Kidney capillary endothelial cell (primary cell): ENCODE measurements at regions not wholly inside any gene's neighbourhood (a gene's known extent, or its start where the extent isn't known, plus 50 kb on each side); places are given as distances from the start of the nearest gene placed in this dataset.
A peak's percentile ranks its signal among the peaks of the same experiment; 100 is the strongest.

Experiments
- DNase-seq: peaks from one replicate; pipeline ENCODE4 v3.0.0-alpha.2; 2018; ENCODE audit warnings: low spot score

GRCh38 chr16:85391769-85392583 lies 221.1 kb upstream of the GSE1 start:
- no peak for DNase-seq

GRCh38 chr16:85392756-85393673 lies 220.1 kb upstream of the GSE1 start:
- no peak for DNase-seq

- peak; percentile 46 for DNase-seq
Observed at GRCh38 chr16:85393674-85394451, 219.3 kb upstream of the GSE1 start.

- no peak for DNase-seq
Observed at GRCh38 chr16:85394456-85395206, 218.5 kb upstream of the GSE1 start.

DNA sequence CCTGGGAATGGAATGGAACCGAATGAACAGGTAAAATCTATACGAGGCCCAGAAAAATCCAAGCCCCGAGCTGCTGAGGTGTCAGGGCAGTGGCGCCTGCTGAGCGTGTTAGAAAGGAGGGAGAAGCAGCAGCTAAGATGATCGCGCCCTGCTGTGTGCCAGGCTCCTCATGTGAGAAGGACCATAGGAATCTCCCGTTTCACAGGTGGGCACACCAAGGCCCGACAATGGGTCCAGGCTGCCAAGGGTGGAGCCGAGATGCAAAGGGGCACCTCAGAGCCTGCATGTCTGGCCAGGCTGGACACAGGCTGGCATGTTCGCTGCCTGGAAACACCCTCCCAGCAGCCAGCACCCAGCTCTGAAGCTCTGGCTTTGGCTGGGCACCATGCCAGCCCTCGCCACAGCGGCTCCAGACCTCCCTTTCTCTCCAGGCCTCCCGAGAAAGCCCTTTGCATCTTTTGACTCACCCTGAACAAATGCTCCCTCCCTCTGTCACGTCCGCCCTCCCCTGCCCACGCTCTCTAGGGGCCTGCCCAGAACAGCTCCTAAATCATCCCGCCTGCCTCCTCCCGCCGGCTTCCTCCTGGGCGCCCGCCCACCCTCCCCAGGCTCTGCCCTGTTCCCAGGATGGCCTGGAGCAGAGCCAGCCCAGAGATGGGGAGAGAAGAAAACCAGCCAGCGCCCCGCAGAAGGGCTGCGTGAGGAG lies 217.8 kb upstream of the GSE1 start:
- peak; percentile 92 for DNase-seq

DNA sequence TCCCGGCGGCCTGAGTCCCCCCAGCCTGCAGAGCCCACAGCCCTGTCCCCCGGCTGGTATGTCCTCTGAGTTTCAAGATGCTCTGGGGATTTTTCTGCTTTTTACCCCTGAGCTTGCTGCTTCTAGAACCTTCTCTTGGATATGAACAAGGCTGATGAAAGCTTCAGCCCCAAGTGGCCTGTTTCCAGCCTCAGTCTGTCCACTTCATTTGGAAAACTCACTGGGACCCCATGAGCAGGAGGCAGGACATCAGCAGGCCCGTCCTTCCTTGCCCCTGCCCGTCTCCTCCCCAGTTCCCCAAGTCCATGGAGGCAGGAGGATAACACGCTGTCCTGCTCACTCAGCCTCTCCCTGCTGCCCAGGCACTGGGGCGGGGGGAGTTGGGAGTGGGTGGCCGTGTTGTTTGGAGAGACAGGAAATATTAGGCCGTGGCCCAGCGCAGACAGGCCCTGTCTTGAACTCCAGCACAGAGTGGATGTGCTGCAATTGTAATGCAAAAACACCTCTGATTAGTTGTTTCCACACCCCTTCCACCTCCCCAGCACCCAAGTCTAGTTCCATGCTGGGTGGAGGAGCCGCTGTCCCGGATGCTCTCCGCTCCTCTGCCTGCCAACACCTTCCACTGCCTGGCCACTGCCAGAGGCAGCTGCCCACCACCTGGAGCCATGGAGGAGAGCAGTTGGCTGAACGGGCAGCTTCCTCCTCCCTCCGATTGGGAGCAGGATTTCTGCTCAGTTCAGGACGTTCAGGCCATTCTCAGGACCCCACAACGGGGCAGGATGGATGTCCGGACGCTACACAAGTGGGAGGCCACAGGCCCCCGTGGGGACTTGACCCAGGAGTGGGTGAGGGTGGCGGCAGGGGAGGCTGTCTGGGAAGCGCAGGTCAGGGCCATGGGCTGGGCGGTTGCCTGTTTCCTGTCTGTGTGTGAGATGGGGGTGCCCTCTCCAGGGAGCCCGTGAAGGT lies 216.9 kb upstream of the GSE1 start:
- peak; percentile 16 for DNase-seq

DNA sequence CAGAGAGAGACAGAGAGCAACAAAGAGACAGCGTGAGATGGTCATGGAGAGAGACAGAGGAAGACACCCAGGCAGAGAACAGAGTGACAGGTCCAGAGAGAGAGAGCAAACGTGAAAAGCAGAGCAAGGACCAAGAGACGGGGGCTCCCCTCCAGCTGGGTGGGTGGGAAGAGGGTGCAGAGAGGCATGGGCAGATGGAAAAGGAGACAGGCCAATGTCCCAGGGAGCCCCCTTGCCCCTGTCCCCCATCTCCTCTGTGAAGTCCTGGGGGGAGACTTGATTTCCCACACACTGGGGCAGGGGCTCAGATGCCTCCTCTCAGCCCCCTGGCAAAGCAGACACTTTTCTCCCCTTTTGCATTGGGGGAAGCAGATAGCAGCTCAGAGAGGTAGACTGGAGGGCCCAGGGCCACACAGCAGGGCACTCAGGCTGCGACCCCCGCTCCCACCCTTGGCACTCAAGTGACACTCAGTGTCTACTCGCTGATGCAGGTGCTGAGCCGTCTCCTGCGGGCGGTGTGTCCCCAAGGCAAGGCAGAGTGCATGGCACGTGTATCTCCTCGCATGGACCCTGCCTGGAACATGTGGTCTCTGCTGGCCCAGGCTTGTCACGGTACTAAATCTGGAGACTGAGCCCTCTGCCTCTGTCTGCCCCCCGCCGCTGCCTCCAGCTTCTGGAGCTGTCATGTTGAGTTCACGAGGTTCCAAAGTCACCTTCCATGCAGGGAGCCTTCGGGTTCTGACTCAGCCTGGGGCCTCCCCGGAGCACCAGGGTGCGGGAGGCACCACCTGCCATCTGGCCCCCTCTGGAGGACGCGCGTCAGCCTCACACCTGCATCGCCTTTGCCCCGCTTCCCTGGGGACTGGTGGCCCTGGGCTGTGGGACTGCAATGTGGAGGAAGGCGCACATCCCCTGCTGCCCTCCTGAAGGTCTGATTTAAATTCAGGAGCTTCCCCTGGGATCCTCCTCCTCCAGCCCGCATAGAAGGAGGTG lies 215.9 kb upstream of the GSE1 start:
- DNase-seq = no peak

GRCh38 chr16:85398050-85398451 lies 215.1 kb upstream of the GSE1 start:
- no peak for DNase-seq

GRCh38 chr16:85398688-85399582 lies 214.2 kb upstream of the GSE1 start:
- no peak for DNase-seq

DNA sequence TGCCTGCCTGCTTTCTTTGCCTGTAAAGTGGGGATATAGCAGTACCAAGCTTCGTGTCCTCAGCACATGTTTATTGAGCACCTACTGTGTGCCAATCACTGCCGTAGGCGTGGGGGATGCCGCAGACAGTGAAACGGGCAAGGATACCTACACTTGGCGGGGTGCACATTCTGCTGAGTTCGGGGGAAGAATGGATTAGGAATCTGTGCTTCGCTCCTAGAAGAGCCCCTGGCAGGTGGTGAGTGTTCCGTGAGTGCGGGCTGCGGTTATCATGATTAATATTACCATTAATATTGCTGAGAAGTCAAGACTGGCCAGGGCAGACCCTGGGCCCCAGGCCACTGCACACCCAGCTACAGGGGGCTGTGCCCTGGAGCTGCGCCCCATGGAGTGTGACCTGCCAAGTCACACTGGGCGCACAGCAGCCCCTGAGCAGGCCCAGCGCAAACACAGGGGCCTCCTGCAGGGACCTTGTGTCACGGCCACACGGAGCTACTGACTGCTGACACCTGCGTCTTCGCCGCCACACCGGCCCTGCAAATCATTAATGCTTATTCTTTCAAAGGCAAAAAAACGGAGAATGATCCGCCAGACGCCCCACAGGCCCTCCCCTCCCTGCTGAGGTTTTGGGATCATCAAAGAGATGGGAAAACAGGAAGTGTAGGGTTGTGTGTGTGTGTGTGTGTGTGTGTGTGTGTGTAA lies 213.4 kb upstream of the GSE1 start:
- no peak for DNase-seq

DNA sequence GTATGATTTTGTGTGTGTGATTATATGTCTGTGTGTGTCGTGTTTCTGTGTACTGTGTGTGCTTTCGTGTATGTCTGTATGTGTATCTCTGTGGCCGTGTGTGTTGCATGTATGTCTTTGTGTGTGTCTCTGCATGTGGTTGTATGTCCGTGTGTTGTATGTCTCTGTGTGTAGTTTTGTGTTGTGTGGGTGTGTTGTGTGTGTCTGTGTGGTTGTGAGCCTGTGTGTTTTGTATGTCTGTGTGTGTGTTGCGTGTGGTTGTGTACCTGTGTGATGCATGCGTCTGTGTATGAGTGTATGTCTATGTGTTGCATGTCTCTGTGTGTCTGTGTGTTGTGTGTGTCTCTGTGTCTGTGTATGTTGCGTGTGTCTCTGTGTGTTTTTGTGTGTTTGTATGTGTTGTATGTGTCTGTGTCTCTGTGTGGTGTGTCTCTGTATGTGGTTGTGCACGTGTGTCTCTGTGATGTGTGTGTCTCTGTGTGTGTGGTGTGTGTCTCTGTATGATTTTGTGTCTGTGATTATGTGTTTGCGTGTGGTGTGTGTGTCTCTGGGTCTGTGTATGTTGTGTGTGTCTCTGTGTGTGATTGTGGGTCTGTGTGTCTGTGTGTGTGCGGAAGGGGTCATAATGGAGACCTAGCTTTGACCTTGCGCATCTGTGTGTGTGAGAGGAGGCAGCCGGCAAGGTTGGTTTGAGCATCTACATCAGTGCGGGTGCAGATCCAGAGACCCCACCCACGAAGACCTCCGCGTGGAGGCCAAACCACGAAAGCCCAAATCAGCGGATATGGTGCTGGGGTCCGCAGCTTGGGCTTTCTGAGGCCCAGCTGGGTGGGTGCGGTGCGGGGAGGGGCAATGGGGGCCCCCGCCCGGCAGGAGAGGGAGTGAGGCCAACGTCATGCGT lies 212.6 kb upstream of the GSE1 start:
- no peak for DNase-seq

DNA sequence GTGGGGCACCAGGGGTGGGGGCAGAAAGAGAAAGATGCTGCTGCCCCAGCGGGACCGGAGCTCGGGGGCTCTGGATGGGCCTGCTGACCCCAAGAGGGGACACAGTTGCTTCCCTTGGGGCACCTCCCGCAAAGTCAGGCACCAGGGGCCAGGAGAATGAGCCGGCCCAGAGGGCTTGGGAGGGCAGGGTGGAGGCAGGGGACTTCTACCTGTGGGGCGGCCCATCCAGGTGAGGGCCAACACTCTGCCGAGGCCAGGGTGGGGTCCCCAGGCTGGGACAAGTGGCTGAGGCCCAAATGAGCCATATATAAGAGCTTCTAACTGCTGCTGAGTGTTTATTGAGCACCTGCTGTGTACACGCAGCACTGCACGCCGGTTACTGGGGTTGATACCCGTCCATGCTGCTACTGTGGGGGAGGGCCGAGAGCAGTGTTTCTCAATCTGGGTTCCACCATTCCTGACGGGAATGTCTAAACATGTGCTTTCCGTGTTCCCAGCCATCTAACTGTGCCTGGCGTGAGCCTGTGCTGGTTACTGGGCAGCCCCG lies 211.7 kb upstream of the GSE1 start:
- DNase-seq = no peak

DNA sequence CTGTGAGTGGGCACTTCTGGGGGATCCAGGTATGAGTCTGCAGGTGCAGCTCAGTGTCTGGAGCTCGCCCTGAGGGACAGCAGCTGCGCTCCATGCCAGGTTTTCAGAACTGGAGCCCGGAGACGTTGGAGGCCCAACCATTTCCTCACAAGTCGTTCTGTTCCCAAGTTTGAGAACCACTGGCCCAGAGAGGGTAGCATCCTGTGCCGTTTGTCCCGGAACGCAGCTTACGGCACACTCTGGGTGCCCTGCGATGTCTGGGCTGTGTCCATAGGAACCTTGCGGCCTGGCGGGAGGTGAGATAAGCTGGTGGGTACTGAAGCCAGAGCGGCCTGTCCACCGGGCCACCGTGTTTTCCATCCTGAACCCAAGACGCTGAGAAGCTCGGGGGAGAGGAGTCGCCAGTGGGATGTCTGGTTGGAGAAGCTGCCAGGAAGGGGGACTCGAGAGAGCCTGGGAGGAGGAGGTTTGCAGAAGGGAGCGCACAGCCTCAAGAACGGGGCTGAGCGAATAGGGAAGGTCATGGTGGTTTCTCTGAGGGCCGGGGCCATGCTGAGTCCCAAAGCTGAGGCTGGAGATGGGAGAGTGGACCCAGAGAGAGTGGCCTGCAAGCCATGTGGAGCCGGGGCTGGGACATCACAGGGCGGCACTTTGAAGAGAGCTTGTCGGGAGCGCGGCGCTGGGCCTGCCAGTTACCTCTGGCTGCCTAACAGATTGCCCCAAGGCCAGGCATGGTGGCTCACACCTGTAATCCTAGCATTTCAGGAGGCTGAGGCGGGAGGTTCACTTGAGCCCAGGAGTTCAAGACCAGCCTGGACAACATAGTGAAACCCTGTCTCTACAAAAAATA lies 211.0 kb upstream of the GSE1 start:
- DNase-seq = no peak

- DNase-seq = peak; percentile 60
Observed at GRCh38 chr16:85402910-85403692, 210.0 kb upstream of the GSE1 start.
